H1 (cell line): ENCODE measurements at regions not wholly inside any gene's neighbourhood (a gene's known extent, or its start where the extent isn't known, plus 50 kb on each side); places are given as distances from the start of the nearest gene placed in this dataset.
A peak's percentile ranks its signal among the peaks of the same experiment; 100 is the strongest.

ENCODE experiments used
- CTCF ChIA-PET: fragments of 300-600 bp; sonication (Branson Sonifier 250); formaldehyde crosslinking; loops from one replicate; lab custom pipeline; 2021; ENCODE audit not compliant: partially characterized antibody; lab: Charles Lee
- POLR2A ChIA-PET: fragments of 300-600 bp; sonication (Branson Sonifier 250); formaldehyde crosslinking; loops from one replicate; lab custom pipeline; 2021; ENCODE audit warnings: inconsistent platforms; ENCODE audit not compliant: partially characterized antibody; lab: Charles Lee
- DNase-seq, 2 experiments: peaks; one replicate each; pipeline versions ENCODE4 v3.0.0 to v3.0.0-alpha.2; 2010 to 2022; ENCODE audit warnings: low spot score in 2 of 2, low read depth in 1 of 2, mixed read lengths in 1 of 2
- FAIRE-seq: peaks from 2 replicates; lab custom pipeline; 2011; peaks lifted over from hg19 to GRCh38; lab: Jason Lieb, UNC
- H2AFZ ChIP-seq: 2 replicates; pipeline ENCODE4 v1.8.1; 2012; ENCODE audit warnings: low read length, inconsistent platforms
- H2AK5ac ChIP-seq: 2 replicates; pipeline ENCODE4 v1.6.1; 2013; ENCODE audit warnings: low read depth, low read length
- H2BK120ac ChIP-seq: replicated peaks from 2 replicates; pipeline ENCODE3; 2013; ENCODE audit warnings: low read depth, low read length, inconsistent platforms
- H2BK12ac ChIP-seq: 2 replicates; pipeline ENCODE4 v1.6.1; 2013; ENCODE audit warnings: low read depth, low read length
- H2BK15ac ChIP-seq: 2 replicates; pipeline ENCODE4 v1.6.1; 2013; ENCODE audit warnings: low read length
- H2BK20ac ChIP-seq: 2 replicates; pipeline ENCODE4 v1.6.1; 2013; ENCODE audit warnings: low read length
- H2BK5ac ChIP-seq: 2 replicates; pipeline ENCODE4 v1.6.1; 2013; ENCODE audit warnings: low read depth, low read length
- H3K14ac ChIP-seq: 2 replicates; pipeline ENCODE4 v1.6.1; 2013; ENCODE audit warnings: inconsistent platforms; ENCODE audit not compliant: insufficient read length
- H3K18ac ChIP-seq: 2 replicates; pipeline ENCODE4 v1.6.1; 2013; ENCODE audit warnings: low read length; ENCODE audit errors: extremely low read depth
- H3K23ac ChIP-seq: 2 replicates; pipeline ENCODE4 v1.6.1; 2013; ENCODE audit warnings: inconsistent platforms; ENCODE audit not compliant: insufficient read length
- H3K23me2 ChIP-seq: 2 replicates; pipeline ENCODE4 v1.6.1; 2013; ENCODE audit warnings: low read depth, low read length
- H3K27ac ChIP-seq: 2 replicates; pipeline ENCODE4 v1.6.1; 2011; ENCODE audit warnings: low read depth, low read length, inconsistent platforms
- H3K27me3 ChIP-seq, 4 experiments: replicated peaks in 1 of 4; 1 replicate in 1 of 4; 2 replicates in 3 of 4; pipeline versions ENCODE4 v1.6.1 to v1.8.1; 2011 to 2013; ENCODE audit warnings: low read length in 3 of 4, mild to moderate bottlenecking in 3 of 4, inconsistent platforms in 2 of 4, mixed read lengths in 2 of 4, moderate library complexity in 1 of 4; ENCODE audit not compliant: control insufficient read depth in 3 of 4, insufficient read depth in 3 of 4; ENCODE audit errors: extremely low read depth in 1 of 4
- H3K36me3 ChIP-seq, 4 experiments: 2 replicates each; pipeline versions ENCODE4 v1.6.1 to v1.8.1; 2011 to 2013; ENCODE audit warnings: mild to moderate bottlenecking in 4 of 4, low read length in 3 of 4, moderate library complexity in 2 of 4, control low read depth in 1 of 4, inconsistent platforms in 1 of 4; ENCODE audit not compliant: insufficient read depth in 4 of 4, control insufficient read depth in 2 of 4
- H3K4ac ChIP-seq: replicated peaks from 2 replicates; pipeline ENCODE3; 2013; ENCODE audit warnings: low read length, low read depth, mixed read lengths, inconsistent platforms; ENCODE audit not compliant: insufficient read length
- H3K4me1 ChIP-seq, 4 experiments: replicated peaks in 1 of 4; 1 replicate in 1 of 4; 2 replicates in 3 of 4; pipeline versions ENCODE4 v1.6.1 to v1.8.1; 2011 to 2013; ENCODE audit warnings: low read length in 3 of 4, inconsistent platforms in 2 of 4, mixed read lengths in 1 of 4; ENCODE audit not compliant: insufficient read depth in 4 of 4, control insufficient read depth in 3 of 4
- H3K4me2 ChIP-seq, 2 experiments: 2 replicates each; pipeline versions ENCODE4 v1.6.1 to v1.8.1; 2011 to 2013; ENCODE audit warnings: low read depth in 2 of 2, low read length in 2 of 2, control low read depth in 1 of 2, inconsistent platforms in 1 of 2, mild to moderate bottlenecking in 1 of 2; ENCODE audit not compliant: insufficient read depth in 1 of 2
- H3K4me3 ChIP-seq, 4 experiments: fragments of 200-600, 300-600 bp in 1 of 4; sonication (generic), shearing (Covaris generic), sonication (Bioruptor Twin) in 1 of 4; 2 replicates each; pipeline versions ENCODE4 v1.5.1 to v1.8.1; 2011 to 2016; ENCODE audit warnings: low read length in 4 of 4, low read depth in 3 of 4, control low read depth in 2 of 4, inconsistent platforms in 2 of 4, mild to moderate bottlenecking in 2 of 4, mixed read lengths in 1 of 4, moderate library complexity in 1 of 4; ENCODE audit not compliant: insufficient read depth in 2 of 4; ENCODE audit errors: extremely low read depth in 1 of 4
- H3K56ac ChIP-seq: replicated peaks from 2 replicates; pipeline ENCODE3; 2013; ENCODE audit warnings: low read depth, mild to moderate bottlenecking, mixed read lengths, low read length, inconsistent platforms; ENCODE audit not compliant: insufficient read length
- H3K79me1 ChIP-seq: 2 replicates; pipeline ENCODE4 v1.6.1; 2013; ENCODE audit warnings: low read depth, low read length, control low read depth
- H3K79me2 ChIP-seq, 2 experiments: 2 replicates each; pipeline versions ENCODE4 v1.6.1 to v1.8.1; 2012 to 2013; ENCODE audit warnings: low read length in 2 of 2, mild to moderate bottlenecking in 2 of 2, inconsistent platforms in 1 of 2; ENCODE audit not compliant: insufficient read depth in 2 of 2, control insufficient read depth in 1 of 2
- H3K9ac ChIP-seq, 4 experiments: replicated peaks in 1 of 4; 1 replicate in 1 of 4; 2 replicates in 3 of 4; pipeline versions ENCODE4 v1.6.1 to v1.8.1; 2011 to 2013; ENCODE audit warnings: low read depth in 3 of 4, low read length in 3 of 4, control low read depth in 2 of 4, mild to moderate bottlenecking in 2 of 4, moderate library complexity in 2 of 4, inconsistent platforms in 1 of 4; ENCODE audit errors: extremely low read depth in 1 of 4
- H3K9me3 ChIP-seq, 2 experiments: 2 replicates each; pipeline versions ENCODE4 v1.6.1 to v1.8.1; 2012 to 2013; ENCODE audit warnings: mild to moderate bottlenecking in 2 of 2, moderate library complexity in 2 of 2, control low read depth in 1 of 2, inconsistent platforms in 1 of 2, low read depth in 1 of 2, low read length in 1 of 2, mixed read lengths in 1 of 2; ENCODE audit not compliant: insufficient read depth in 2 of 2
- H4K20me1 ChIP-seq, 2 experiments: replicated peaks in 1 of 2; 2 replicates each; pipeline versions ENCODE3 to v1.8.1; 2011 to 2013; ENCODE audit warnings: inconsistent platforms in 2 of 2, low read length in 2 of 2, mild to moderate bottlenecking in 1 of 2; ENCODE audit not compliant: insufficient read depth in 2 of 2, control insufficient read depth in 1 of 2
- H4K5ac ChIP-seq: 2 replicates; pipeline ENCODE4 v1.6.1; 2013; ENCODE audit warnings: low read length, low read depth, mixed read lengths, inconsistent platforms; ENCODE audit not compliant: insufficient read length
- H4K8ac ChIP-seq: 2 replicates; pipeline ENCODE4 v1.8.0; 2013; ENCODE audit warnings: mild to moderate bottlenecking, moderate library complexity, low read length, inconsistent platforms; ENCODE audit not compliant: insufficient read depth; ENCODE audit errors: extremely low read depth
- H4K91ac ChIP-seq: replicated peaks from 2 replicates; pipeline ENCODE3; 2013; ENCODE audit warnings: low read length, mixed read lengths, inconsistent platforms; ENCODE audit not compliant: insufficient read length
- CREB1 ChIP-seq: IDR thresholded peaks from 2 replicates; pipeline ENCODE4 v1.6.1; 2012; ENCODE audit warnings: inconsistent platforms
- KDM1A ChIP-seq: fragments of 200-600, 300-600 bp; sonication (generic); IDR thresholded peaks from 2 replicates; pipeline ENCODE4 v1.7.1; 2016; ENCODE audit warnings: mild to moderate bottlenecking, low read length, borderline replicate concordance
- WGBS, 2 experiments: shearing (Covaris generic) in 1 of 2; methylation state at CpG; one replicate each; pipeline versions ENCODE4 v1.1.6 to v1.1.7; 2013 to 2015; ENCODE audit warnings: low lambda C conversion rate in 2 of 2, mixed read lengths in 2 of 2, inconsistent platforms in 1 of 2, low coverage in 1 of 2, missing lambda C conversion rate in 1 of 2; ENCODE audit not compliant: insufficient replicate concordance in 2 of 2, insufficient coverage in 1 of 2, insufficient read length in 1 of 2; ENCODE audit errors: extremely low coverage in 1 of 2, missing lambda C conversion rate in 1 of 2; 5-methylcytosine and 5-hydroxymethylcytosine counted together

- TF ChIP-seq KDM1A: peak; percentile 54; the same call in 1 of the 2 replicates
- TF ChIP-seq CREB1: no peak
- TF ChIP-seq, all 59 proteins: peak for 1
- H3K27ac ChIP-seq: no peak overlapping the region
- H3K36me3 ChIP-seq: no peaks in the 10 kb centered on the region
- no peaks in the 10 kb centered on the region for H3K79me2 ChIP-seq
- no peak overlapping the region for H3K23ac ChIP-seq
- no peak overlapping the region for H2BK5ac ChIP-seq
- no peaks in the 10 kb centered on the region for H3K23me2 ChIP-seq
- H2AK5ac ChIP-seq: no peak overlapping the region
- H3K79me1 ChIP-seq: no peaks in the 10 kb centered on the region
- POLR2A ChIA-PET: no interaction called here
- H2AFZ ChIP-seq: peak overlapping the region; percentile 71; the same call in 1 of the 2 replicates
- peaks cover 0 to 12% (median 0%) of the 10 kb centered on the region in 4 experiments; a peak in 4 of 7 replicates for H3K4me1 ChIP-seq
- no peak overlapping the region for H3K9ac ChIP-seq
- no peak overlapping the region for H3K18ac ChIP-seq
- FAIRE-seq (no peak), DNase-seq (no peak)
- no peak overlapping the region for H3K4me3 ChIP-seq
- no peak overlapping the region; the same call in 1 of the 2 replicates for H2BK12ac ChIP-seq
- H3K27me3 ChIP-seq: no peaks in the 10 kb centered on the region
- no peak overlapping the region for H2BK20ac ChIP-seq
- peak overlapping the region in 1 of 2 experiments; percentile 13; a peak in 1 of 4 replicates for H3K4me2 ChIP-seq
- no peak overlapping the region for H4K5ac ChIP-seq
- CTCF ChIA-PET: interaction anchor here (1.1 kb wide), 1 partner anchor 296 kb away, joined by 3 read pairs; no protein-coding TSS in a partner anchor
- no peak overlapping the region for H2BK15ac ChIP-seq
- no peak overlapping the region for H2BK120ac ChIP-seq
- no peak overlapping the region for H3K4ac ChIP-seq
- no peak overlapping the region for H3K14ac ChIP-seq
- H3K56ac ChIP-seq: no peak overlapping the region
- no peaks in the 10 kb centered on the region for H4K20me1 ChIP-seq
- 87% methylated on average over 5 of the region's 5 CpGs; no CpG with 5 or more reads in 1 of the 2 experiments for WGBS, 2 experiments
- no peak overlapping the region for H4K91ac ChIP-seq
- no peaks in the 10 kb centered on the region for H3K9me3 ChIP-seq
- H4K8ac ChIP-seq: no peak overlapping the region
Measured at GRCh38 chr15:35669432-35670045, 123.6 kb upstream of the DPH6 start.
